Progenitor cell of endocrine pancreas (in vitro differentiated cells): ENCODE measurements at regions not wholly inside any gene's neighbourhood (a gene's known extent, or its start where the extent isn't known, plus 50 kb on each side); places are given as distances from the start of the nearest gene placed in this dataset.

ENCODE experiments used
- DNase-seq: peaks from one replicate; pipeline ENCODE4 v3.0.0; 2021; ENCODE audit warnings: low spot score; ENCODE audit not compliant: unreplicated experiment
- H3K27ac Mint-ChIP-seq: 2 replicates; pipeline ENCODE4 v1.8.0; 2021; ENCODE audit warnings: mild to moderate bottlenecking, moderate library complexity, mixed read lengths
- H3K27me3 Mint-ChIP-seq: 2 replicates; pipeline ENCODE4 v1.8.0; 2021; ENCODE audit warnings: mixed read lengths
- H3K36me3 Mint-ChIP-seq: 2 replicates; pipeline ENCODE4 v1.8.0; 2022; ENCODE audit warnings: mixed read lengths; ENCODE audit not compliant: insufficient read depth
- H3K4me1 Mint-ChIP-seq: 2 replicates; pipeline ENCODE4 v1.8.0; 2021; ENCODE audit warnings: low read depth, mixed read lengths
- H3K4me3 Mint-ChIP-seq: 2 replicates; pipeline ENCODE4 v1.8.0; 2021; ENCODE audit warnings: low read depth, mild to moderate bottlenecking, moderate library complexity, mixed read lengths
- H3K9me3 Mint-ChIP-seq: 2 replicates; pipeline ENCODE4 v1.8.0; 2021; ENCODE audit warnings: low read depth, mixed read lengths
- TF ChIP-seq, protein P1 (sequence below): fragments of 200-600 bp; sonication (generic); IDR thresholded peaks from one replicate; pipeline ENCODE4 v1.5.0; 2021; ENCODE audit warnings: antibody characterized with exemption, mild to moderate bottlenecking; ENCODE audit not compliant: unreplicated experiment

DNA sequence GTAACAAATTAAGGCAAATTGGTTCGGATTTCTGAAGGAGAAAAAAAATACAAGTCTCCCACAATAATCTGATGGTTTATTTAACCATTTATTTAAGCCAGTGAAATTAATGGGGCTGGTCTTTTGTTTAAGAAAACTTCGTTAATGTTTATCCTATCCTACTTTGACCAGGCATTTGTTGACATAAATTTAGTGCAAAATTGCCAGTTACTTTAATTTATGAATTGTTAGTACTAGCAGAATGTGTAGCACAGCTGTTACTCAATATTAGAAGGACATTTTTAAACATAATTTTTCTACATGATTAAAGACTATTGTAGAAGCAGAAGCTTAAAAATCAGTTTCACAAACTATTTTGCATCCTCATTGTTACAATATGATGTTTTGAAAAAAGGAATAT, 687.6 kb upstream of the PTBP2 start:
- TF ChIP-seq, protein P1, sequence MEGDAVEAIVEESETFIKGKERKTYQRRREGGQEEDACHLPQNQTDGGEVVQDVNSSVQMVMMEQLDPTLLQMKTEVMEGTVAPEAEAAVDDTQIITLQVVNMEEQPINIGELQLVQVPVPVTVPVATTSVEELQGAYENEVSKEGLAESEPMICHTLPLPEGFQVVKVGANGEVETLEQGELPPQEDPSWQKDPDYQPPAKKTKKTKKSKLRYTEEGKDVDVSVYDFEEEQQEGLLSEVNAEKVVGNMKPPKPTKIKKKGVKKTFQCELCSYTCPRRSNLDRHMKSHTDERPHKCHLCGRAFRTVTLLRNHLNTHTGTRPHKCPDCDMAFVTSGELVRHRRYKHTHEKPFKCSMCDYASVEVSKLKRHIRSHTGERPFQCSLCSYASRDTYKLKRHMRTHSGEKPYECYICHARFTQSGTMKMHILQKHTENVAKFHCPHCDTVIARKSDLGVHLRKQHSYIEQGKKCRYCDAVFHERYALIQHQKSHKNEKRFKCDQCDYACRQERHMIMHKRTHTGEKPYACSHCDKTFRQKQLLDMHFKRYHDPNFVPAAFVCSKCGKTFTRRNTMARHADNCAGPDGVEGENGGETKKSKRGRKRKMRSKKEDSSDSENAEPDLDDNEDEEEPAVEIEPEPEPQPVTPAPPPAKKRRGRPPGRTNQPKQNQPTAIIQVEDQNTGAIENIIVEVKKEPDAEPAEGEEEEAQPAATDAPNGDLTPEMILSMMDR, result no peak
- peaks cover 5% of the 10 kb centered on the region for H3K4me1 Mint-ChIP-seq
- DNase-seq, result no peak
- no peak overlapping the region for H3K27ac Mint-ChIP-seq
- no peaks in the 10 kb centered on the region for H3K27me3 Mint-ChIP-seq
- no peaks in the 10 kb centered on the region for H3K36me3 Mint-ChIP-seq
- peaks cover 10% of the 10 kb centered on the region for H3K9me3 Mint-ChIP-seq
- no peak overlapping the region for H3K4me3 Mint-ChIP-seq

DNA sequence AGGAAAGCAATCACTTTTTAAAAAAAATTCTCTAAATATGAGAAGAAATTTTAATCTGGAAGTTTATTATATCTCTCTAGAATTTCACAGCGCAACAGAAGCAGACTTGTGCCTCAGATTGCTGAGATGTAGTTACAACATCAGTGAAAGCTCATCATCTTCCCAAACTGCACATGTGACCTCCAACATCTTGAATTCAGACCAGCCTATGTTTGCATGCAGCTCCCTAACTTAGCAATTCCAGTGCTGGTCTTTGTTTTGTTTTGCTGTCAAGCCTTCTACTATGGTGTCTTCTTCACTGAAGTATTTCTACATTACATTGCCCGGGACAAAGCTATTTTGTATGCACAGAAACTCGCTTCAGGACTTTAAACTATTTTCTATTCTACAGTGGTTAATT, 684.8 kb upstream of the PTBP2 start:
- no peak overlapping the region for H3K4me3 Mint-ChIP-seq
- TF ChIP-seq, protein P1, result no peak
- DNase-seq, result no peak
- no peak overlapping the region for H3K27ac Mint-ChIP-seq
- H3K4me1 Mint-ChIP-seq, result peaks cover 10% of the 10 kb centered on the region
- H3K36me3 Mint-ChIP-seq, result no peaks in the 10 kb centered on the region
- H3K9me3 Mint-ChIP-seq, result no peaks in the 10 kb centered on the region
- H3K27me3 Mint-ChIP-seq, result no peaks in the 10 kb centered on the region

- TF ChIP-seq, protein P1, result no peak
- no peak overlapping the region for H3K4me3 Mint-ChIP-seq
- H3K27me3 Mint-ChIP-seq, result no peaks in the 10 kb centered on the region
- no peaks in the 10 kb centered on the region for H3K36me3 Mint-ChIP-seq
- no peak for DNase-seq
- H3K9me3 Mint-ChIP-seq, result peaks cover 3% of the 10 kb centered on the region
- H3K27ac Mint-ChIP-seq, result no peak overlapping the region
- H3K4me1 Mint-ChIP-seq, result peaks cover 9% of the 10 kb centered on the region
Observed at GRCh38 chr1:96038636-96039035, 682.9 kb upstream of the PTBP2 start.

DNA sequence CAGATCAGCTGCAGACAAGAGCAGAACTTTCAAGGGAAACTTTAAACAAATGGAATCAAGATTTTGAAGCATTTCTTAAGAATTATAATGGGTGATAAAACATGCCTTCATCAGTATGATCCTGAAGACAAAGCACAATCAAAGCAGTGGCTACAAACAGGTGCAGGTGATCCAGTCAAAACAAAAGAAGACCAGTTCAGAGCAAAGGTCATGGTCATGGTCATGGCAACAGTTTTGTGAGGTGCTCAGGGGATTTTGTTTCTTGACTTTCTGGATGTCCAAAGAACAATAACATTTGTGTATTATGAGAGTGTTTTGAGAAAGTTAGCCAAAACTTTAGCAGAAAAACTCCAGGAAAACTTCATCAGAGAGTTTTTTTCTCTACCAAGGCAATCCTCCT, 681.7 kb upstream of the PTBP2 start:
- peaks cover 10% of the 10 kb centered on the region for H3K4me1 Mint-ChIP-seq
- no peak overlapping the region for H3K27ac Mint-ChIP-seq
- peaks cover 3% of the 10 kb centered on the region for H3K9me3 Mint-ChIP-seq
- TF ChIP-seq, protein P1, result no peak
- no peak for DNase-seq
- no peak overlapping the region for H3K4me3 Mint-ChIP-seq
- no peaks in the 10 kb centered on the region for H3K36me3 Mint-ChIP-seq
- no peaks in the 10 kb centered on the region for H3K27me3 Mint-ChIP-seq

GRCh38 chr1:96041470-96041869, 680.1 kb upstream of the PTBP2 start:
- no peak for DNase-seq
- Mint-ChIP-seq H3K27me3 (no peaks in the 10 kb centered on the region), H3K36me3 (no peaks in the 10 kb centered on the region), H3K9me3 (peaks cover 3% of the 10 kb centered on the region), H3K4me3 (no peak overlapping the region), H3K27ac (no peak overlapping the region), H3K4me1 (peaks cover 11% of the 10 kb centered on the region)
- TF ChIP-seq, protein P1, result no peak
